GM06990 (cell line): ENCODE measurements at regions not wholly inside any gene's neighbourhood (a gene's known extent, or its start where the extent isn't known, plus 50 kb on each side); places are given as distances from the start of the nearest gene placed in this dataset.

ENCODE experiments used
- DNase-seq: peaks from one replicate; pipeline ENCODE4 v3.0.0-alpha.2; 2011; ENCODE audit not compliant: insufficient read length; ENCODE audit errors: extremely low read depth
- H3K27me3 ChIP-seq: replicated peaks from 2 replicates; pipeline ENCODE4 v1.6.0; 2011; ENCODE audit warnings: low read length; ENCODE audit not compliant: control insufficient read depth, insufficient read depth
- H3K36me3 ChIP-seq: 2 replicates; pipeline ENCODE4 v1.5.1; 2011; ENCODE audit warnings: low read length; ENCODE audit not compliant: control insufficient read depth, insufficient read depth
- H3K4me3 ChIP-seq: replicated peaks from 2 replicates; pipeline ENCODE4 v1.5.1; 2011; ENCODE audit warnings: low read depth, mild to moderate bottlenecking, control low read depth, low read length
- CTCF ChIP-seq: IDR thresholded peaks from 2 replicates; pipeline ENCODE4 v1.5.1; 2011; ENCODE audit warnings: low read length, control low read depth, mild to moderate bottlenecking, inconsistent platforms; ENCODE audit not compliant: insufficient read depth, poor library complexity, severe bottlenecking

DNA sequence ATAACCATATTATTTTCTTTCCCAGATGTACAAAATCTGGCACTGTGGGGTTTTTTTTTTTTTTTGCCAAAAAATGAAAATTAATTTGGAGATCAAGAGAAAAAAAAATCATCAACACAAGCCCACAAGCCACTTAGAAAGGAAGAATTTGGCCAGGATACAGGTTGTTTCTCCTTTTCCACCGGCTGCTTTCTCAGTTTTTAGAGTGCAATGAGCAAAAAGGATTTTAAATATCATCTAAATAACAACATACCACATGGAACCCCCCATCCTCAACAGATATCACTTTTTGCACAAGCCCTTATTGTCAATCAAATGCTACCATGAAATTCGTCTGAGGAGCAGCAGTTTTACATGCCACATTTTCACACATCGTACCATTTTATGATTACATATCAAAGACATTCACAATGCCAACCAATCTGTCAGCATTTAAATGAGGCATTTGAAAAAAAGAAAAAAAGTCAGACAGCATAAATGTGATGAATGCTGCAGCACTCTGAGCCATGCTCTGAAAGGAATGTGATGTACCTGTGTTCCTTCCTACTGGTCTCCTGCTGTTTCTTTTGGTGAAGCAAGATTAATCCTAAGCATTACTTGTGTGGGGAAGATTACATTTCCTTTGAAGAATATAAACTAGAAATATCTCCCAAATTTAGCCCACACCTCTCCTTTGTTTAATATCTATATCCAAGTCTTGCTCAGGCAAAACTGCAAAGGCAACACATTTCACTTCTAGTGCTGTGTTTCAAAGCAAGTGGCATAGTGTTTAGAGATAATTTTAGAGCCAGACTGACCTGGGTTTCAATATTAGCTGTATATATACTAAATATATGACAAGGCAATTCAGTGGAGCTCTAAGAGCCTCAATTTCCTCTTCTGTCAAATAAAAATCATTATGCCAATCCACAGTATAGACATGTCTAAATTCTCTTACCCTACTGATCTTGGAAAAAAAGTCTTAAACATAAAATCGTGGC lies 391.3 kb downstream of the CMPK2 start:
- H3K27me3 ChIP-seq: no peaks in the 10 kb centered on the region
- TF ChIP-seq CTCF: no peak

GRCh38 chr2:6475155-6475940 lies 390.4 kb downstream of the CMPK2 start:
- Histone ChIP-seq H3K4me3 (no peak overlapping the region), H3K36me3 (no peaks in the 10 kb centered on the region), H3K27me3 (no peaks in the 10 kb centered on the region)
- peak; percentile 35 for DNase-seq
- TF ChIP-seq CTCF: no peak

More for the DNA sequence above, 391.3 kb downstream of the CMPK2 start:
- Histone ChIP-seq H3K4me3 (no peak overlapping the region), H3K36me3 (no peaks in the 10 kb centered on the region)
- peak; percentile 19 for DNase-seq

DNA sequence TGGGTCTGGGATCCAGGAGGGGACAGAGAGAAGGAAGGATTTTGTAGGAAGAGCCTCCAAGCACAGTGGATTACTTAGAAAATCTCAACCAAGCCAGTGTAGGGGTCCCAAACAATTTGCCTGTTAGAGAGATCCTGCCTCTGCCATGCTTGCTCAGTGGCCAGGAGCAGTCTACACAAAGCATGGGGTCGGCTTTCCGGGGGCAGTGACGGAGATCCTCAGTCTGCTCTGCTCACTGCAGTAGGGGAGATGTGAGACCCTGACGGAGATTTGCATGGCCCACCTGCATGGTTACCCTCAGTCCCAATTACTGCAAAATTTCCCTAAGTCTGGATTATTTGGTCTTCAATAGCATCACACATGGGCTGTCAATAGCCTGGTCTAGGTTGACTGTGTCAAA lies 385.2 kb downstream of the CMPK2 start:
- TF ChIP-seq CTCF: no peak
- DNase-seq: no peak
- no peaks in the 10 kb centered on the region for H3K36me3 ChIP-seq
- no peaks in the 10 kb centered on the region for H3K27me3 ChIP-seq
- H3K4me3 ChIP-seq: no peak overlapping the region

- DNase-seq: no peak
- H3K36me3 ChIP-seq: no peaks in the 10 kb centered on the region
- no peak overlapping the region for H3K4me3 ChIP-seq
- TF ChIP-seq CTCF: no peak
- H3K27me3 ChIP-seq: no peaks in the 10 kb centered on the region
Measured at GRCh38 chr2:6482256-6482655, 383.5 kb downstream of the CMPK2 start.

DNA sequence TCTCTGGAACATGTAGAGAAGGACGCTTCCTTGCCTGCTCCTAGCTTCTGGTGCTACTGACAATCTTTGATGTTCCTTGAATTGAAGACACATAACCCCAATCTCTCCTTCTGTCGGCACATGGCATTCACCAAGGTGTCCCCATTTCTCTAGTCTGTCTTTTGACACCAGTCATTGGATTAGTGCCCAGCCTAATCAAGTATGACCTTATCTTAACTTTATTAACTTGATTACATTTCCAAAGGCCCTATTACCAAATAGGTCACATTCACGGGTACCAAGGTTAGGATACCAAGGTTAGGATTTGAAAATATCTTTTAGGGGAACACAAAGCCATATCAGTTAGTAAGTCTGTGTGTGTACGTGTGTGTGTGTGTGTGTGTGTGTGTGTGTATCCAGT lies 377.9 kb downstream of the CMPK2 start:
- H3K27me3 ChIP-seq: no peaks in the 10 kb centered on the region
- DNase-seq: no peak
- no peak overlapping the region for H3K4me3 ChIP-seq
- no peaks in the 10 kb centered on the region for H3K36me3 ChIP-seq
- no peak for TF ChIP-seq CTCF
